Activated CD8-positive, alpha-beta T cell treated with anti-CD3 and anti-CD28 coated beads for 36 hours (primary cell): ENCODE measurements at regions not wholly inside any gene's neighbourhood (a gene's known extent, or its start where the extent isn't known, plus 50 kb on each side); places are given as distances from the start of the nearest gene placed in this dataset.

Experiments used
- ATAC-seq: fragments of 200-7000 bp; cut with Tn5 transposase; one replicate; pipeline ENCODE4 v1.10.0; 2021; ENCODE audit warnings: mild to moderate bottlenecking, moderate library complexity
- CTCF ChIA-PET: fragments of 350-600 bp; sonication (Branson Sonifier 250); formaldehyde crosslinking; loops from one replicate; lab custom pipeline; 2021; ENCODE audit warnings: antibody characterized with exemption; lab: Charles Lee
- POLR2A ChIA-PET: fragments of 350-600 bp; sonication (Branson Sonifier 250); formaldehyde crosslinking; loops from one replicate; lab custom pipeline; 2021; ENCODE audit warnings: antibody characterized with exemption; lab: Charles Lee
- DNase-seq: peaks from one replicate; pipeline ENCODE4 v3.0.0-alpha.2; 2020
- H3K27ac Mint-ChIP-seq: one replicate; pipeline ENCODE4 v1.8.0; 2021; ENCODE audit warnings: mild to moderate bottlenecking, mixed read lengths
- H3K27me3 Mint-ChIP-seq: one replicate; pipeline ENCODE4 v1.8.0; 2021; ENCODE audit warnings: mixed read lengths
- H3K36me3 Mint-ChIP-seq: one replicate; pipeline ENCODE4 v1.8.0; 2021; ENCODE audit warnings: low read depth, mixed read lengths
- H3K4me1 Mint-ChIP-seq: one replicate; pipeline ENCODE4 v1.8.0; 2021; ENCODE audit warnings: low read depth, mixed read lengths
- H3K4me3 Mint-ChIP-seq: one replicate; pipeline ENCODE4 v1.8.0; 2021; ENCODE audit warnings: mild to moderate bottlenecking, moderate library complexity, mixed read lengths
- H3K9me3 Mint-ChIP-seq: one replicate; pipeline ENCODE4 v1.8.0; 2021; ENCODE audit warnings: mixed read lengths
- intact Hi-C: fragments of 100-400 bp; cut with micrococcal nuclease; formaldehyde crosslinking; loops from one replicate; pipeline ENCODE4 v1.10.0; 2022
- TF ChIP-seq, protein P1 (sequence below): fragments of 200-600 bp; IDR thresholded peaks from one replicate; pipeline ENCODE4 v1.8.0; 2022; ENCODE audit warnings: antibody characterized with exemption, mild to moderate bottlenecking

DNA sequence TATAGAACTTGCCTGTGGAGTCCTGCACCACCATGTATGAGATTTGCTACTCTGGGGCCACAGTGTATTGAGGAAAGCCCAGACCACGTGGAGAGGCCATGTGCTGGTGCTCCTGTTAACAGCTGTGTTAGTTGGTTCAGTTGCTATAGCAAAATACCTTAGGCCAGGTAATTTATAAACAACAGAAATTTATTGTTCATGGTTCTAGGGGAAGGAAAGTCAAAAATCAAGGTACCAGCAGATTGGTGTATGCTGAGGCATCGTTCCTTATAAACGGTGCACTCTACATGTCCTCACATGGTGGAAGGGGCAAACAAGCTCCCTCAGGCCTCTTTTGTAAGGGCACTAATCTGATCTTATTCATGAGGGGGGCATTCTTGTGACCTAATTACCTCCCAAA is 135.9 kb upstream of the FOXN2 start:
- intact Hi-C loops = no loop called here
- H3K4me3 Mint-ChIP-seq = no peak overlapping the region
- ChIA-PET POLR2A (no interaction called here), CTCF (no interaction called here)
- TF ChIP-seq, protein P1, sequence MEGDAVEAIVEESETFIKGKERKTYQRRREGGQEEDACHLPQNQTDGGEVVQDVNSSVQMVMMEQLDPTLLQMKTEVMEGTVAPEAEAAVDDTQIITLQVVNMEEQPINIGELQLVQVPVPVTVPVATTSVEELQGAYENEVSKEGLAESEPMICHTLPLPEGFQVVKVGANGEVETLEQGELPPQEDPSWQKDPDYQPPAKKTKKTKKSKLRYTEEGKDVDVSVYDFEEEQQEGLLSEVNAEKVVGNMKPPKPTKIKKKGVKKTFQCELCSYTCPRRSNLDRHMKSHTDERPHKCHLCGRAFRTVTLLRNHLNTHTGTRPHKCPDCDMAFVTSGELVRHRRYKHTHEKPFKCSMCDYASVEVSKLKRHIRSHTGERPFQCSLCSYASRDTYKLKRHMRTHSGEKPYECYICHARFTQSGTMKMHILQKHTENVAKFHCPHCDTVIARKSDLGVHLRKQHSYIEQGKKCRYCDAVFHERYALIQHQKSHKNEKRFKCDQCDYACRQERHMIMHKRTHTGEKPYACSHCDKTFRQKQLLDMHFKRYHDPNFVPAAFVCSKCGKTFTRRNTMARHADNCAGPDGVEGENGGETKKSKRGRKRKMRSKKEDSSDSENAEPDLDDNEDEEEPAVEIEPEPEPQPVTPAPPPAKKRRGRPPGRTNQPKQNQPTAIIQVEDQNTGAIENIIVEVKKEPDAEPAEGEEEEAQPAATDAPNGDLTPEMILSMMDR = no peak
- no peaks in the 10 kb centered on the region for H3K27me3 Mint-ChIP-seq
- no peak for DNase-seq
- H3K27ac Mint-ChIP-seq = no peak overlapping the region
- ATAC-seq = no peak
- no peaks in the 10 kb centered on the region for H3K9me3 Mint-ChIP-seq
- no peaks in the 10 kb centered on the region for H3K4me1 Mint-ChIP-seq
- H3K36me3 Mint-ChIP-seq = no peaks in the 10 kb centered on the region

DNA sequence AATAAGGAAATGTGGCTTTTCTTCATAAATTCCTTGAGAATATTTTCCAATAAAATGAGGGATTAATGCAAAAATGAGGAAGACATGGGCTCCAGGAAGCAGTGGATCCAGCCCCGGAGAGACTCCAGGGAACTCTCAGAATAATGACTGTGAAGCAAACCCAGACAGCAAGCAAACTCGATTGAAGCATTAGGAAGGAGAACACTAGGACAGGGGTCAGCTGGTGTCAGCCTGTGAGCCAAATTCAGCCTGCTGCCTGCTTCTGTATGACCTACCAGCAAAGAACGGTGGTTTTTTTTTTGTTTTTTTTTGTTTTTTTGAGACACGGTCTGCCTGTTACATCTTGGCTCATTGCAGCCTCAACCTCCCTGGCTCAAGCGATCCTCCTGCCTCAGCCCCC is 133.9 kb upstream of the FOXN2 start:
- DNase-seq = no peak
- no peak for ATAC-seq
- intact Hi-C loops = no loop called here
- no peaks in the 10 kb centered on the region for H3K4me1 Mint-ChIP-seq
- no peaks in the 10 kb centered on the region for H3K9me3 Mint-ChIP-seq
- CTCF ChIA-PET = no interaction called here
- H3K36me3 Mint-ChIP-seq = no peaks in the 10 kb centered on the region
- no peak overlapping the region for H3K4me3 Mint-ChIP-seq
- no peak overlapping the region for H3K27ac Mint-ChIP-seq
- H3K27me3 Mint-ChIP-seq = no peaks in the 10 kb centered on the region
- POLR2A ChIA-PET = no interaction called here
- TF ChIP-seq, protein P1 = no peak

DNA sequence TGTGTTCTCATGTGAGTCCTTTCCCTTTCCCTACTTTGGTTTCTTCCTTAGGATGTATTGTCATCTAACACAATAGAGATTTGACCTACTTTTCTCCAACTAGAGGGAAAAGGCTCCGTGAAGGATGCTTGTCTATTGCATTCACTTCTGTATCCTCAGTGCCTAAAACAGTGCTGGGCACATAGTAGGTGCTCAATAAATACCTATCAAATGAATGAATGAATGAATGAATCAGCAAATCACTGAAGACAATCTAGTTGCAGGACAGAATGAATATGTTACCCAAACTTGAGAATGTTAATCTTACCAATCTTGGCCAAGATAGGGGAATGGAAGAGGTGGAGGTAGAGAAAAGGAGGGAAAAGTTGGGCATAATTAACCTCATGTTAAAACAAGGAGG is 131.2 kb upstream of the FOXN2 start:
- H3K4me3 Mint-ChIP-seq = no peak overlapping the region
- H3K9me3 Mint-ChIP-seq = no peaks in the 10 kb centered on the region
- DNase-seq (no peak), ATAC-seq (no peak)
- H3K4me1 Mint-ChIP-seq = no peaks in the 10 kb centered on the region
- intact Hi-C loops = no loop called here
- H3K27ac Mint-ChIP-seq = no peak overlapping the region
- H3K36me3 Mint-ChIP-seq = no peaks in the 10 kb centered on the region
- CTCF ChIA-PET = interaction anchor here (0.6 kb wide), 1 partner anchor 38 kb away, joined by 3 read pairs; no protein-coding TSS in a partner anchor
- H3K27me3 Mint-ChIP-seq = no peaks in the 10 kb centered on the region
- TF ChIP-seq, protein P1 = no peak
- POLR2A ChIA-PET = no interaction called here

DNA sequence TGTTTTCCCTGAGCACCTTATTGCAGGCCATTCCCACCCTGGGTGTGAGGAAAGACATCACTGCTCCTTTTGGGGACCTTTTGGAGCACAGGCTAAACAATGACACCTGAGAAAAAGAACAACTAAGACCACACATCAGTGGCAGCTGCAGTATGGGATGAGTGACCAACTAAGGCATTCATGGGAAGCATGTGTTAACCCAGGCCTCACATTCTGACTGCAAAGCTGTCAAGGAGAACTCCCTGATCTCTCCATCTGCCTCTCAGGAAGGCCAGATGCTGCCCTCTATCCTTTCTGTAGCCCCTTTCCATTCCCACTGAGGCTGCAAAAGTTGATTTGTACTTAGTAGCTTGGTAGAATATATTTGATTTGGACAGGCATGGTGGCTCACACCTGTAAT is 130.5 kb upstream of the FOXN2 start:
- Mint-ChIP-seq H3K36me3 (no peaks in the 10 kb centered on the region), H3K27ac (no peak overlapping the region), H3K4me3 (no peak overlapping the region), H3K27me3 (no peaks in the 10 kb centered on the region), H3K9me3 (no peaks in the 10 kb centered on the region), H3K4me1 (no peaks in the 10 kb centered on the region)
- intact Hi-C loops = no loop called here
- ChIA-PET POLR2A (no interaction called here), CTCF (no interaction called here)
- DNase-seq (no peak), ATAC-seq (no peak)
- TF ChIP-seq, protein P1 = no peak

DNA sequence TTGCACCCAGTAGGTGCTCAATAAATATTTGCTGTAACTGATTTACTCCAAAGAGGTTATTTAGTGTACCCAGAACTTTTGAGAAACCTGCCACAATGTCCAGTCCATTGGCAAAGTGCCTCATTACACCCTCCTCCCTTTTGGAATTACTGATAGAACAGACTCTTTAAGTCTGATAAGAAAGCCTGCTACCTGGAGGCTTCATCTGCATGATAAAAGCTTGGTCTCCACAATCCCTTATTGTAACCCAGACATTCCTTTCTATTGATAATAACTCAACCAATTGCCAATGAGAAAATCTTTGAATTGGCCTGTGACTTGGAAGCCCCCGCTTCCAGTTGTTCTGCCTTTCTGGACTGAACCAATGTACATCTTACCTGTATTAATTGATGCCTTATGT is 127.0 kb upstream of the FOXN2 start:
- DNase-seq = no peak
- intact Hi-C loops = no loop called here
- TF ChIP-seq, protein P1 = no peak
- H3K27me3 Mint-ChIP-seq = peaks cover 2% of the 10 kb centered on the region
- no peak for ATAC-seq
- ChIA-PET POLR2A (no interaction called here), CTCF (no interaction called here)
- H3K9me3 Mint-ChIP-seq = no peaks in the 10 kb centered on the region
- no peak overlapping the region for H3K27ac Mint-ChIP-seq
- no peak overlapping the region for H3K4me3 Mint-ChIP-seq
- H3K4me1 Mint-ChIP-seq = peaks cover 4% of the 10 kb centered on the region
- H3K36me3 Mint-ChIP-seq = no peaks in the 10 kb centered on the region
